Stimulated activated CD8-positive, alpha-beta memory T cell treated with anti-CD3 and anti-CD28 coated beads, Interleukin-15, amount 100 ng/mL, for 48 hours (primary cell): ENCODE measurements at regions not wholly inside any gene's neighbourhood (a gene's known extent, or its start where the extent isn't known, plus 50 kb on each side); places are given as distances from the start of the nearest gene placed in this dataset.
"Not testable (repeated sequence)": the region's sequence is repeated elsewhere in the genome, so short reads cannot be mapped to it uniquely, and the experiment has no call there.

Experiments used
- DNase-seq, 2 donors: peaks; one replicate each; pipeline ENCODE4 v3.0.0-alpha.2; 2020; ENCODE audit warnings: low read depth in 2 of 2

- DNase-seq, result no peak
Observed at GRCh38 chr15:69917056-69917455, 180.7 kb downstream of the TLE3 start.

- no peak for DNase-seq
Observed at GRCh38 chr15:69919816-69920215, 177.9 kb downstream of the TLE3 start.

GRCh38 chr15:69920221-69920620 is 177.5 kb downstream of the TLE3 start:
- no peak for DNase-seq

GRCh38 chr15:69921626-69922619 is 175.8 kb downstream of the TLE3 start:
- DNase-seq, result no peak

- DNase-seq, result no peak
Observed at GRCh38 chr15:69924531-69924930, 173.2 kb downstream of the TLE3 start.

GRCh38 chr15:69926006-69926405 is 171.7 kb downstream of the TLE3 start:
- DNase-seq, result no peak

- no peak for DNase-seq
Observed at GRCh38 chr15:69926721-69927120, 171.0 kb downstream of the TLE3 start.

GRCh38 chr15:69928890-69929289 is 168.8 kb downstream of the TLE3 start:
- DNase-seq, result not testable (repeated sequence)

- no peak for DNase-seq
Observed at GRCh38 chr15:69929905-69930630, 167.6 kb downstream of the TLE3 start.

GRCh38 chr15:69930754-69931153 is 167.0 kb downstream of the TLE3 start:
- DNase-seq, result no peak

GRCh38 chr15:69931156-69931555 is 166.6 kb downstream of the TLE3 start:
- DNase-seq, result no peak

GRCh38 chr15:69934607-69935006 is 163.1 kb downstream of the TLE3 start:
- DNase-seq, result no peak

GRCh38 chr15:69939513-69940440 is 157.9 kb downstream of the TLE3 start:
- no peak for DNase-seq

GRCh38 chr15:69940441-69941300 is 157.0 kb downstream of the TLE3 start:
- no peak for DNase-seq

GRCh38 chr15:69941301-69941605 is 156.5 kb downstream of the TLE3 start:
- DNase-seq, result no peak

- no peak for DNase-seq
Observed at GRCh38 chr15:69941706-69942495, 155.8 kb downstream of the TLE3 start.

GRCh38 chr15:69943637-69944036 is 154.1 kb downstream of the TLE3 start:
- no peak for DNase-seq

- no peak for DNase-seq
Observed at GRCh38 chr15:69945729-69946128, 152.0 kb downstream of the TLE3 start.

GRCh38 chr15:69946870-69947269 is 150.8 kb downstream of the TLE3 start:
- no peak for DNase-seq

GRCh38 chr15:69947394-69947793 is 150.3 kb downstream of the TLE3 start:
- DNase-seq, result no peak
